ENCODE measurements at regions not wholly inside any gene's neighbourhood (a gene's known extent, or its start where the extent isn't known, plus 50 kb on each side); places are given as distances from the start of the nearest gene placed in this dataset.

- no peak for DNase-seq (ENCODE audit: low read depth)
These were observed 301.0 kb downstream of the DOCK8 start for GRCh38 chr9:515665-516064.

GRCh38 chr9:517993-518392 lies 303.3 kb downstream of the DOCK8 start:
- DNase-seq (ENCODE audit: low read depth) = no peak

GRCh38 chr9:518540-518939 lies 303.9 kb downstream of the DOCK8 start:
- DNase-seq (ENCODE audit: low read depth) = no peak

GRCh38 chr9:519579-519978 lies 304.9 kb downstream of the DOCK8 start:
- no peak for DNase-seq (ENCODE audit: low read depth)

GRCh38 chr9:520302-520701 lies 305.6 kb downstream of the DOCK8 start:
- DNase-seq (ENCODE audit: low read depth) = no peak

- no peak for DNase-seq (ENCODE audit: low read depth)
These were observed 307.5 kb downstream of the DOCK8 start for GRCh38 chr9:522190-522589.

GRCh38 chr9:522658-523057 lies 308.0 kb downstream of the DOCK8 start:
- DNase-seq (ENCODE audit: low read depth) = no peak

- DNase-seq (ENCODE audit: low read depth) = no peak
These were observed 308.8 kb downstream of the DOCK8 start for GRCh38 chr9:523444-523843.

GRCh38 chr9:524008-524407 lies 309.3 kb downstream of the DOCK8 start:
- DNase-seq (ENCODE audit: low read depth) = no peak

GRCh38 chr9:526904-527591 lies 312.4 kb downstream of the DOCK8 start:
- DNase-seq (ENCODE audit: low read depth) = no peak

GRCh38 chr9:529731-530130 lies 311.8 kb upstream of the DMRT1 start:
- DNase-seq (ENCODE audit: low read depth) = no peak

GRCh38 chr9:530681-531080 lies 310.8 kb upstream of the DMRT1 start:
- DNase-seq (ENCODE audit: low read depth) = no peak

- DNase-seq (ENCODE audit: low read depth) = no peak
These were observed 308.8 kb upstream of the DMRT1 start for GRCh38 chr9:532707-533106.

- no peak for DNase-seq (ENCODE audit: low read depth)
These were observed 306.6 kb upstream of the DMRT1 start for GRCh38 chr9:534886-535285.

- no peak for DNase-seq (ENCODE audit: low read depth)
These were observed 306.1 kb upstream of the DMRT1 start for GRCh38 chr9:535356-535755.

GRCh38 chr9:536597-537511 lies 304.6 kb upstream of the DMRT1 start:
- DNase-seq (ENCODE audit: low read depth) = no peak

- DNase-seq (ENCODE audit: low read depth) = no peak
These were observed 298.0 kb upstream of the DMRT1 start for GRCh38 chr9:543478-543877.

GRCh38 chr9:545480-545879 lies 296.0 kb upstream of the DMRT1 start:
- no peak for DNase-seq (ENCODE audit: low read depth)

GRCh38 chr9:546235-546634 lies 295.3 kb upstream of the DMRT1 start:
- DNase-seq (ENCODE audit: low read depth) = no peak

GRCh38 chr9:546797-547223 lies 294.7 kb upstream of the DMRT1 start:
- no peak for DNase-seq (ENCODE audit: low read depth)

GRCh38 chr9:547314-547713 lies 294.2 kb upstream of the DMRT1 start:
- no peak for DNase-seq (ENCODE audit: low read depth)

- DNase-seq (ENCODE audit: low read depth) = no peak
These were observed 292.0 kb upstream of the DMRT1 start for GRCh38 chr9:549455-549997.

- DNase-seq (ENCODE audit: low read depth) = no peak
These were observed 291.2 kb upstream of the DMRT1 start for GRCh38 chr9:550333-550732.

Data from activated T-cell treated with anti-CD3 and anti-CD28 coated beads for 48 hours (primary cell).